HL-60/S4 (cell line): ENCODE measurements at regions not wholly inside any gene's neighbourhood (a gene's known extent, or its start where the extent isn't known, plus 50 kb on each side); places are given as distances from the start of the nearest gene placed in this dataset.

ENCODE experiments used
- in situ Hi-C: fragments of 300-500 bp; cut with MboI; formaldehyde crosslinking; loops from 2 replicates; pipeline ENCODE4 v1.14.3; 2022; ENCODE audit warnings: low sequenced_read_pairs

GRCh38 chr7:26549281-26549944 lies 257.8 kb downstream of the SNX10 start:
- in situ Hi-C loops, result no loop called here

GRCh38 chr7:26550492-26550891 lies 258.8 kb downstream of the SNX10 start:
- in situ Hi-C loops, result no loop called here

- in situ Hi-C loops, result no loop called here
Observed at GRCh38 chr7:26551740-26552139, 260.1 kb downstream of the SNX10 start.

- in situ Hi-C loops, result no loop called here
Observed at GRCh38 chr7:26553128-26553527, 261.5 kb downstream of the SNX10 start.

- in situ Hi-C loops, result no loop called here
Observed at GRCh38 chr7:26553582-26553981, 261.9 kb downstream of the SNX10 start.

- in situ Hi-C loops, result no loop called here
Observed at GRCh38 chr7:26554952-26555351, 263.3 kb downstream of the SNX10 start.

GRCh38 chr7:26556061-26556881 lies 264.6 kb downstream of the SNX10 start:
- in situ Hi-C loops, result no loop called here

GRCh38 chr7:26560526-26561256 lies 269.0 kb downstream of the SNX10 start:
- in situ Hi-C loops, result no loop called here

- in situ Hi-C loops, result no loop called here
Observed at GRCh38 chr7:26562841-26563240, 271.2 kb downstream of the SNX10 start.

GRCh38 chr7:26563406-26563805 lies 271.7 kb downstream of the SNX10 start:
- in situ Hi-C loops, result no loop called here

- in situ Hi-C loops, result no loop called here
Observed at GRCh38 chr7:26567266-26567665, 275.6 kb downstream of the SNX10 start.

- in situ Hi-C loops, result no loop called here
Observed at GRCh38 chr7:26574476-26574875, 282.8 kb downstream of the SNX10 start.

GRCh38 chr7:26580064-26580591 lies 284.3 kb downstream of the SKAP2 start:
- in situ Hi-C loops, result no loop called here

- in situ Hi-C loops, result no loop called here
Observed at GRCh38 chr7:26580711-26581110, 283.7 kb downstream of the SKAP2 start.

GRCh38 chr7:26583094-26583648 lies 281.2 kb downstream of the SKAP2 start:
- in situ Hi-C loops, result no loop called here

- in situ Hi-C loops, result no loop called here
Observed at GRCh38 chr7:26584326-26584725, 280.1 kb downstream of the SKAP2 start.

GRCh38 chr7:26584987-26585665 lies 279.3 kb downstream of the SKAP2 start:
- in situ Hi-C loops, result no loop called here

GRCh38 chr7:26587536-26587935 lies 276.9 kb downstream of the SKAP2 start:
- in situ Hi-C loops, result no loop called here

- in situ Hi-C loops, result no loop called here
Observed at GRCh38 chr7:26588511-26588910, 275.9 kb downstream of the SKAP2 start.

GRCh38 chr7:26590709-26591108 lies 273.7 kb downstream of the SKAP2 start:
- in situ Hi-C loops, result no loop called here

GRCh38 chr7:26592011-26592410 lies 272.4 kb downstream of the SKAP2 start:
- in situ Hi-C loops, result no loop called here
